ENCODE measurements at regions not wholly inside any gene's neighbourhood (a gene's known extent, or its start where the extent isn't known, plus 50 kb on each side); places are given as distances from the start of the nearest gene placed in this dataset.
"Not testable (repeated sequence)": the region's sequence is repeated elsewhere in the genome, so short reads cannot be mapped to it uniquely, and the experiment has no call there.

DNA sequence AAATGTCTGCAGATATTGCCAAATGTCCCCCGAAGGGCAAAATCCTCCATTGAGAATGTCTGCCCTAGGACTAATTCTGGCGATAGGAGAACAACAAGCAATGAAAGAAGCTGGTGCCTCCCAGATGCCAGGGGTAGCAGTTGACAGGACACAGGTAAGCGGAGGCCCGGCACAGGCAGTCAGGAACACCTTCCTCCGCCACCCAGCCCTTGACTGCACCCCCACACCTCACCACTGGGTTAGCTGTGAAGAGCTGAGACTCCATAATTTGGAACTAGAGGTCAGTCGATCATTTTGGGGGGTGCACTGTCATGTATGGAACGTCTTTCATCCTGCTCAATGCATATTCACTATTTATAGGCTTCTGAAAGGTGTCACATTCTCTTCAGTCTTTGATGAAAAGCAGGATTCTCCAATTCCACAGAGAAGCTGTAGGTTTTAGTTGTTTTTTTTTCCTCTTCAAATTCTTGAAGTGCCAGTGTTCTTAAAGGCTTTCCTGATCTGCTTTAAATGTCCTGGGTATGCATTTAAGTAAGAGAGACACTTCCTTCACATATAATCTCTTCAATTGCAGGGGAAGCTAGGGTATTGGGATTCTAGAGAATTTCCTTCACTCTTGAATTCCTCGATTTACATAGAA lies 111.6 kb upstream of the ZFP42 start:
- H3K9ac ChIP-seq (ENCODE audit: low read length) = no peak overlapping the region
- H3K9me3 ChIP-seq (ENCODE audit: low read length) = no peaks in the 10 kb centered on the region
- H3K4me1 ChIP-seq (ENCODE audit: insufficient read depth, low read length) = no peaks in the 10 kb centered on the region
- H3K27me3 ChIP-seq (ENCODE audit: control insufficient read depth in 1 of 2, insufficient read depth in 2 of 2, low read length in 2 of 2) = no peaks in the 10 kb centered on the region
- H3K4me3 ChIP-seq (ENCODE audit: low read depth in 1 of 2, low read length in 2 of 2) = no peak overlapping the region
- no peaks in the 10 kb centered on the region for H3K36me3 ChIP-seq (ENCODE audit: insufficient read depth, low read length)
- H3K27ac ChIP-seq (ENCODE audit: low read depth, low read length) = no peak overlapping the region

- Histone ChIP-seq H3K27ac (ENCODE audit: low read depth, low read length) (no peak overlapping the region), H3K4me1 (ENCODE audit: insufficient read depth, low read length) (no peaks in the 10 kb centered on the region)
These were observed 107.7 kb upstream of the ZFP42 start for GRCh38 chr4:187887906-187888305.

DNA sequence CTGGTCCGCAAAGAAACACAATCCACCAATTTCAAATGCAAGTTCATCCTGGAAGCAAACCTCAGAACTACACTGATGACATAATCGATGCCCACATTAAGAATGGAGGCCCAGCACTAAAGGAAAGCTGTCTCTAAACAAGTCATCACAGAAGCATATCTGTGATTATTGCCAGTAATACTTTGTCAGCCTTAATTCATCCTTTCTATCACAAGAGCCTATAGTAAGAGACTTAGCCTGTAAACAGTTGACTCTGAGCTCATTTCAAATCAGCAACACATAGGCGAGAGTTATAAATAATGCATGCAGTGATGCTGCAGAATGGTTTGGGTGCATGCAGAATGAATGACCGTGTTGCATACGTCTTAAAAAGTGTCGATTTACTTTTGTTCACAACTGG lies 105.9 kb upstream of the ZFP42 start:
- no peak overlapping the region for H3K4me3 ChIP-seq (ENCODE audit: low read depth in 1 of 2, low read length in 2 of 2)

More at GRCh38 chr4:187887906-187888305, 107.7 kb upstream of the ZFP42 start:
- Histone ChIP-seq H3K36me3 (ENCODE audit: insufficient read depth, low read length) (no peaks in the 10 kb centered on the region), H3K4me3 (ENCODE audit: low read depth in 1 of 2, low read length in 2 of 2) (no peak overlapping the region), H3K27me3 (ENCODE audit: control insufficient read depth in 1 of 2, insufficient read depth in 2 of 2, low read length in 2 of 2) (no peaks in the 10 kb centered on the region), H3K9me3 (ENCODE audit: low read length) (no peaks in the 10 kb centered on the region), H3K9ac (ENCODE audit: low read length) (no peak overlapping the region)

GRCh38 chr4:187893418-187893817 lies 102.2 kb upstream of the ZFP42 start:
- no peaks in the 10 kb centered on the region for H3K36me3 ChIP-seq (ENCODE audit: insufficient read depth, low read length)
- no peaks in the 10 kb centered on the region for H3K9me3 ChIP-seq (ENCODE audit: low read length)
- no peaks in the 10 kb centered on the region for H3K27me3 ChIP-seq (ENCODE audit: control insufficient read depth in 1 of 2, insufficient read depth in 2 of 2, low read length in 2 of 2)
- H3K4me3 ChIP-seq (ENCODE audit: low read depth in 1 of 2, low read length in 2 of 2) = no peak overlapping the region
- H3K27ac ChIP-seq (ENCODE audit: low read depth, low read length) = no peak overlapping the region
- no peak overlapping the region for H3K9ac ChIP-seq (ENCODE audit: low read length)
- H3K4me1 ChIP-seq (ENCODE audit: insufficient read depth, low read length) = no peaks in the 10 kb centered on the region

More for the DNA sequence above, 105.9 kb upstream of the ZFP42 start:
- Histone ChIP-seq H3K27me3 (ENCODE audit: control insufficient read depth in 1 of 2, insufficient read depth in 2 of 2, low read length in 2 of 2) (no peaks in the 10 kb centered on the region), H3K9me3 (ENCODE audit: low read length) (no peaks in the 10 kb centered on the region), H3K36me3 (ENCODE audit: insufficient read depth, low read length) (no peaks in the 10 kb centered on the region), H3K9ac (ENCODE audit: low read length) (no peak overlapping the region), H3K4me1 (ENCODE audit: insufficient read depth, low read length) (no peaks in the 10 kb centered on the region), H3K27ac (ENCODE audit: low read depth, low read length) (no peak overlapping the region)

- no peaks in the 10 kb centered on the region for H3K36me3 ChIP-seq (ENCODE audit: insufficient read depth, low read length)
- no peaks in the 10 kb centered on the region for H3K4me1 ChIP-seq (ENCODE audit: insufficient read depth, low read length)
- H3K27ac ChIP-seq (ENCODE audit: low read depth, low read length) = no peak overlapping the region
- H3K27me3 ChIP-seq (ENCODE audit: control insufficient read depth in 1 of 2, insufficient read depth in 2 of 2, low read length in 2 of 2) = no peaks in the 10 kb centered on the region
- H3K4me3 ChIP-seq (ENCODE audit: low read depth in 1 of 2, low read length in 2 of 2) = no peak overlapping the region
- no peaks in the 10 kb centered on the region for H3K9me3 ChIP-seq (ENCODE audit: low read length)
- no peak overlapping the region for H3K9ac ChIP-seq (ENCODE audit: low read length)
These were observed 92.5 kb upstream of the ZFP42 start for GRCh38 chr4:187903106-187903505.

GRCh38 chr4:187903700-187904099 lies 91.9 kb upstream of the ZFP42 start:
- Histone ChIP-seq H3K9ac (ENCODE audit: low read length) (no peak overlapping the region), H3K27ac (ENCODE audit: low read depth, low read length) (no peak overlapping the region), H3K4me1 (ENCODE audit: insufficient read depth, low read length) (no peaks in the 10 kb centered on the region), H3K4me3 (ENCODE audit: low read depth in 1 of 2, low read length in 2 of 2) (no peak overlapping the region), H3K9me3 (ENCODE audit: low read length) (no peaks in the 10 kb centered on the region), H3K36me3 (ENCODE audit: insufficient read depth, low read length) (no peaks in the 10 kb centered on the region), H3K27me3 (ENCODE audit: control insufficient read depth in 1 of 2, insufficient read depth in 2 of 2, low read length in 2 of 2) (no peaks in the 10 kb centered on the region)

DNA sequence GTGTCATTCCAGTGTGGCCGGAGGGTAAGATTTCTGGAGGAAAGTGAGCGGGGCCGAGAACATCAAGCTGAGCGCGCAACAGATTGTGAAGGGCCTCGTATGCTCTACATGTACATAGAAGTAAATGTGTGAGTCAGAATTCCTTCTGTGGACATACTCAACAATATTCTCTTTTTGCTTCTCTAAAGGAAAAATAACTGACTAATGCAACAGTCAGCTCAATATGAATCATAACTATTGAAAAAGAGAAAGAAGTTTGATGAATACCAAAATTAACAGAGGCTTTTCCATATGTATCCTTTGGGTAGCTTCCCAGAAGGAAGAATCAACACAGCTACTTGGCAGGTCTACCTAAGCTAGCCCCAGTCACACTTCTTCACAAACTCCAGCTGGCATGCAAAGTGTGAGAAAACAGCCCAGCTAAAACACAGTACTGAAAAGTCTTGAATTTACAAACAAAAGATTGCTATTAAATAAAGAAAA lies 87.5 kb upstream of the ZFP42 start:
- Histone ChIP-seq H3K27me3 (ENCODE audit: control insufficient read depth in 1 of 2, insufficient read depth in 2 of 2, low read length in 2 of 2) (no peaks in the 10 kb centered on the region), H3K27ac (ENCODE audit: low read depth, low read length) (no peak overlapping the region), H3K36me3 (ENCODE audit: insufficient read depth, low read length) (no peaks in the 10 kb centered on the region), H3K4me3 (ENCODE audit: low read depth in 1 of 2, low read length in 2 of 2) (no peak overlapping the region), H3K9me3 (ENCODE audit: low read length) (no peaks in the 10 kb centered on the region), H3K9ac (ENCODE audit: low read length) (no peak overlapping the region), H3K4me1 (ENCODE audit: insufficient read depth, low read length) (no peaks in the 10 kb centered on the region)

DNA sequence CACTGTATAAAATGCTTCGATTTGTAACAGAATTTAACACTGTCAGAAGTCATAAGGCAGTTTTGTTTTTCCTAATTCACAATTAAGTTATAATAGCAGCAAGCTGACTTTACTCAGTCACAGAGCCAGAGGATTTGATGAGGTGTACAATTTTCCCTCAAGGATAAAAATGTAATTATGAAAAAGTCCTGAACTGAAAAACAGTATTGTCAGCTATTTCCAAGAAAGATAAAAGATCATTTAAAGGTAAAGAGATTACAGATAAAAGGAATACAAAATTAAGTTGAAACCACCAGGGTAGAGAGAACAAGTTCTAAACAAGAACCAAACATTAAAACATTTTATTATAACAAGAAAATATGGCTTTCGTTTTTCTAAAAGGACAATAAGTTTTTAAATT lies 86.8 kb upstream of the ZFP42 start:
- H3K9me3 ChIP-seq (ENCODE audit: low read length) = no peaks in the 10 kb centered on the region
- H3K4me1 ChIP-seq (ENCODE audit: insufficient read depth, low read length) = no peaks in the 10 kb centered on the region
- H3K4me3 ChIP-seq (ENCODE audit: low read depth in 1 of 2, low read length in 2 of 2) = no peak overlapping the region
- H3K27ac ChIP-seq (ENCODE audit: low read depth, low read length) = no peak overlapping the region
- H3K36me3 ChIP-seq (ENCODE audit: insufficient read depth, low read length) = no peaks in the 10 kb centered on the region
- no peaks in the 10 kb centered on the region for H3K27me3 ChIP-seq (ENCODE audit: control insufficient read depth in 1 of 2, insufficient read depth in 2 of 2, low read length in 2 of 2)
- no peak overlapping the region for H3K9ac ChIP-seq (ENCODE audit: low read length)

- no peaks in the 10 kb centered on the region for H3K36me3 ChIP-seq (ENCODE audit: insufficient read depth, low read length)
- no peaks in the 10 kb centered on the region for H3K4me1 ChIP-seq (ENCODE audit: insufficient read depth, low read length)
- no peaks in the 10 kb centered on the region for H3K9me3 ChIP-seq (ENCODE audit: low read length)
- no peak overlapping the region for H3K4me3 ChIP-seq (ENCODE audit: low read depth in 1 of 2, low read length in 2 of 2)
- no peaks in the 10 kb centered on the region for H3K27me3 ChIP-seq (ENCODE audit: control insufficient read depth in 1 of 2, insufficient read depth in 2 of 2, low read length in 2 of 2)
- no peak overlapping the region for H3K27ac ChIP-seq (ENCODE audit: low read depth, low read length)
- no peak overlapping the region for H3K9ac ChIP-seq (ENCODE audit: low read length)
These were observed 84.8 kb upstream of the ZFP42 start for GRCh38 chr4:187910741-187911140.

- not testable (repeated sequence) for H3K27me3 ChIP-seq (ENCODE audit: control insufficient read depth in 1 of 2, insufficient read depth in 2 of 2, low read length in 2 of 2); H3K4me1 ChIP-seq (ENCODE audit: insufficient read depth, low read length); H3K9me3 ChIP-seq (ENCODE audit: low read length); H3K27ac ChIP-seq (ENCODE audit: low read depth, low read length); H3K4me3 ChIP-seq (ENCODE audit: low read depth in 1 of 2, low read length in 2 of 2); H3K9ac ChIP-seq (ENCODE audit: low read length); H3K36me3 ChIP-seq (ENCODE audit: insufficient read depth, low read length)
These were observed 80.2 kb upstream of the ZFP42 start for GRCh38 chr4:187915406-187915805.

DNA sequence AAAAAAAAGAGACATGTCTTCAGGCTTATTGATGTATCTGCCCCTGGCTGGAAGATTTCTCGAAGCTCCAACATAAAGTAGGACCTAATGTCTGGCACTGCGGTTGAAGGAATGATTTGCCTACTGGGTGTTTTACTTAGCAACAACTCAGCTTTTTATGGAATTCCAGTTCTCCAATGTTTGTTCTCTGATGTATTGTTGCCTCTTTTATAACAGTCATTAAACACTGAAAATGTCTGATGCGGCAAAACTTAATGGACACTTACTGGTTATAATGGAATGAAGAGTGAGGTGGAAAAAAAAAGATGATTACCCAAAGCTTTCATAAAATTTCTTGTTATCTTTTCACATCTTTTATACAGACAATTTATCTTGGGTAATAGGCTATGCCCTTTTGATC lies 75.6 kb upstream of the ZFP42 start:
- Histone ChIP-seq H3K4me3 (ENCODE audit: low read depth in 1 of 2, low read length in 2 of 2) (no peak overlapping the region), H3K27ac (ENCODE audit: low read depth, low read length) (no peak overlapping the region), H3K4me1 (ENCODE audit: insufficient read depth, low read length) (peaks cover 4% of the 10 kb centered on the region), H3K36me3 (ENCODE audit: insufficient read depth, low read length) (no peaks in the 10 kb centered on the region), H3K9me3 (ENCODE audit: low read length) (no peaks in the 10 kb centered on the region), H3K9ac (ENCODE audit: low read length) (no peak overlapping the region), H3K27me3 (ENCODE audit: control insufficient read depth in 1 of 2, insufficient read depth in 2 of 2, low read length in 2 of 2) (no peaks in the 10 kb centered on the region)

- no peak overlapping the region for H3K9ac ChIP-seq (ENCODE audit: low read length)
- H3K27ac ChIP-seq (ENCODE audit: low read depth, low read length) = no peak overlapping the region
- H3K9me3 ChIP-seq (ENCODE audit: low read length) = no peaks in the 10 kb centered on the region
- H3K4me3 ChIP-seq (ENCODE audit: low read depth in 1 of 2, low read length in 2 of 2) = no peak overlapping the region
- H3K27me3 ChIP-seq (ENCODE audit: control insufficient read depth in 1 of 2, insufficient read depth in 2 of 2, low read length in 2 of 2) = no peaks in the 10 kb centered on the region
- H3K4me1 ChIP-seq (ENCODE audit: insufficient read depth, low read length) = peaks cover 4% of the 10 kb centered on the region
- H3K36me3 ChIP-seq (ENCODE audit: insufficient read depth, low read length) = no peaks in the 10 kb centered on the region
These were observed 73.5 kb upstream of the ZFP42 start for GRCh38 chr4:187921946-187922623.
